OCI-LY7 (cell line): ENCODE measurements at regions not wholly inside any gene's neighbourhood (a gene's known extent, or its start where the extent isn't known, plus 50 kb on each side); places are given as distances from the start of the nearest gene placed in this dataset.

ENCODE experiments used
- BruUV-seq: library from RNA; stranded (reverse); fragments of 400-500 nt; replicated peaks from 2 replicates; lab custom pipeline; 2021; lab: Mats Ljungman, UMichigan
- CTCF ChIA-PET: fragments of 300-600 bp; sonication (Branson Sonifier 250); formaldehyde crosslinking; loops from one replicate; lab custom pipeline; 2022; ENCODE audit warnings: antibody characterized with exemption; ENCODE audit not compliant: unreplicated experiment; lab: Charles Lee
- POLR2A ChIA-PET: fragments of 300-600 bp; sonication (Branson Sonifier 250); formaldehyde crosslinking; loops from one replicate; lab custom pipeline; 2022; ENCODE audit warnings: antibody characterized with exemption; lab: Charles Lee
- DNase-seq: peaks from one replicate; pipeline ENCODE4 v3.0.0-alpha.2; 2015; ENCODE audit warnings: low spot score
- H2AFZ ChIP-seq: fragments of 200-600 bp; sonication (generic), shearing (Covaris generic); 2 replicates; pipeline ENCODE4 v1.6.1; 2014; ENCODE audit warnings: mild to moderate bottlenecking, antibody characterized with exemption, low read length, moderate library complexity
- H3K27ac ChIP-seq: fragments of 200-600 bp; sonication (generic); 2 replicates; pipeline ENCODE4 v1.5.1; 2014; ENCODE audit warnings: mixed run types, low read depth, mild to moderate bottlenecking, moderate library complexity, low read length, inconsistent platforms; ENCODE audit not compliant: poor library complexity, severe bottlenecking
- H3K36me3 ChIP-seq: fragments of 200-600 bp; sonication (generic); 2 replicates; pipeline ENCODE4 v1.6.1; 2014; ENCODE audit warnings: mild to moderate bottlenecking, antibody characterized with exemption, low read length, moderate library complexity, mixed read lengths; ENCODE audit not compliant: insufficient read depth
- H3K4me1 ChIP-seq: fragments of 200-600 bp; sonication (generic); 2 replicates; pipeline ENCODE4 v1.5.1; 2014; ENCODE audit warnings: mild to moderate bottlenecking, low read length; ENCODE audit not compliant: insufficient read depth, poor library complexity, severe bottlenecking
- H3K4me2 ChIP-seq: fragments of 200-600 bp; sonication (generic); 2 replicates; pipeline ENCODE4 v1.6.1; 2014; ENCODE audit warnings: mild to moderate bottlenecking, low read length
- H3K4me3 ChIP-seq: fragments of 200-600 bp; sonication (generic); 2 replicates; pipeline ENCODE4 v1.5.1; 2014; ENCODE audit warnings: mild to moderate bottlenecking, low read depth, low read length; ENCODE audit not compliant: poor library complexity, severe bottlenecking
- H3K79me2 ChIP-seq: fragments of 200-600 bp; sonication (generic); 2 replicates; pipeline ENCODE4 v1.6.1; 2016; ENCODE audit warnings: low read depth, mild to moderate bottlenecking, low read length, moderate library complexity, mixed read lengths; ENCODE audit not compliant: insufficient read depth
- H3K9me2 ChIP-seq: fragments of 200-600 bp; sonication (generic); 2 replicates; pipeline ENCODE4 v1.6.1; 2016; ENCODE audit warnings: mild to moderate bottlenecking, low read length, mixed read lengths; ENCODE audit not compliant: insufficient read depth
- H3K9me3 ChIP-seq: fragments of 200-600 bp; sonication (generic); 2 replicates; pipeline ENCODE4 v1.6.1; 2014; ENCODE audit warnings: mild to moderate bottlenecking, mixed run types, low read length, mixed read lengths
- H4K20me1 ChIP-seq: fragments of 200-600 bp; sonication (generic); 2 replicates; pipeline ENCODE4 v1.6.1; 2014; ENCODE audit warnings: mild to moderate bottlenecking, antibody characterized with exemption, low read length, moderate library complexity, mixed read lengths; ENCODE audit not compliant: insufficient read depth
- CTCF ChIP-seq: fragments of 200-600 bp; sonication (generic); conservative IDR thresholded peaks from 2 replicates; pipeline ENCODE4 v1.5.1; 2014; ENCODE audit warnings: mild to moderate bottlenecking, antibody characterized with exemption, low read length, moderate library complexity, mixed read lengths
- EZH2phosphoT487 ChIP-seq: fragments of 200-600 bp; sonication (generic); IDR thresholded peaks from 2 replicates; pipeline ENCODE4 v1.6.1; 2018; ENCODE audit warnings: low read depth, borderline replicate concordance, mild to moderate bottlenecking, mixed run types, antibody characterized with exemption, low read length, moderate library complexity, mixed read lengths
- intact Hi-C: fragments of 100-400 bp; cut with micrococcal nuclease; formaldehyde crosslinking; loops from one replicate; pipeline ENCODE4 v1.10.0; 2022; ENCODE audit not compliant: unreplicated experiment

DNA sequence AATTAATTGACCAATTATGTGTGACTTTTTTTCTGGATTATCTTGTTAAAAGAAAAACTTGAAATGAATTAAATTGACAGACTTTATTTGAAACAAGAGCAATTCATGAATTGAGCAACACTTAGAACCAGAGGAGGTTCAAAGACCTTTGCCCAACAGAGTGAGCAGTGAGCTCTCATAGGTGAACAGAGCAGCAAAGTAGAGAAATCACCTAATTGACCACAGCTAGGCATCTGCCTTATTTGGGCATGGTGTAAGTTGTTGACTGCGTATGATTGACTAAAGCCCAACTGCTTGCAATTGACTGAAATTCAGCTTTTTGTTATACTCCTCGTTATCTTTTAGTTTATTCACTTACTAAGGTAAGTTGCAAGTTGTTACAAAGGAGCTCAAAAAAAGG lies 1216.0 kb upstream of the ALCAM start:
- CTCF ChIA-PET = no interaction called here
- POLR2A ChIA-PET = interaction anchor here (0.6 kb wide), 1 partner anchor 13 kb away, joined by 4 read pairs; no protein-coding TSS in a partner anchor
- intact Hi-C loops = no loop called here
- TF ChIP-seq CTCF (no peak), EZH2phosphoT487 (no peak)
- H3K4me2 ChIP-seq = no peak overlapping the region
- no peaks in the 10 kb centered on the region for H4K20me1 ChIP-seq
- no peak for DNase-seq
- no peak overlapping the region for H2AFZ ChIP-seq
- no peaks in the 10 kb centered on the region for H3K4me1 ChIP-seq
- BruUV-seq = no TSS peak
- no peak overlapping the region for H3K27ac ChIP-seq
- no peaks in the 10 kb centered on the region for H3K9me3 ChIP-seq
- no peaks in the 10 kb centered on the region for H3K36me3 ChIP-seq
- no peaks in the 10 kb centered on the region for H3K9me2 ChIP-seq
- no peaks in the 10 kb centered on the region for H3K79me2 ChIP-seq
- H3K4me3 ChIP-seq = no peak overlapping the region

- Histone ChIP-seq H3K9me2 (no peaks in the 10 kb centered on the region), H3K27ac (no peak overlapping the region), H3K36me3 (no peaks in the 10 kb centered on the region), H3K4me1 (no peaks in the 10 kb centered on the region), H4K20me1 (no peaks in the 10 kb centered on the region), H3K79me2 (no peaks in the 10 kb centered on the region), H3K4me2 (no peak overlapping the region), H3K4me3 (no peak overlapping the region), H3K9me3 (no peaks in the 10 kb centered on the region), H2AFZ (no peak overlapping the region)
- TF ChIP-seq EZH2phosphoT487 (no peak), CTCF (no peak)
- BruUV-seq = no TSS peak
- ChIA-PET POLR2A (interaction anchor here (0.5 kb wide), 1 partner anchor 1269 kb away, joined by 3 read pairs; no protein-coding TSS in a partner anchor), CTCF (no interaction called here)
- intact Hi-C loops = no loop called here
- no peak for DNase-seq
Measured at GRCh38 chr3:104154896-104155295, 1211.8 kb upstream of the ALCAM start.

GRCh38 chr3:104165866-104166265 lies 1200.8 kb upstream of the ALCAM start:
- ChIA-PET CTCF (no interaction called here), POLR2A (interaction anchor here (0.6 to 0.7 kb wide), 2 partner anchors 1082 to 1855 kb away, joined by 3 read pairs; no protein-coding TSS in a partner anchor)
- H3K79me2 ChIP-seq = no peaks in the 10 kb centered on the region
- no peaks in the 10 kb centered on the region for H3K36me3 ChIP-seq
- H4K20me1 ChIP-seq = no peaks in the 10 kb centered on the region
- no peaks in the 10 kb centered on the region for H3K4me1 ChIP-seq
- no peak overlapping the region for H3K27ac ChIP-seq
- no peak overlapping the region for H3K4me2 ChIP-seq
- H2AFZ ChIP-seq = no peak overlapping the region
- TF ChIP-seq CTCF (no peak), EZH2phosphoT487 (no peak)
- H3K9me3 ChIP-seq = no peaks in the 10 kb centered on the region
- no peak overlapping the region for H3K4me3 ChIP-seq
- BruUV-seq = no TSS peak
- no peak for DNase-seq
- no peaks in the 10 kb centered on the region; the same call in 1 of the 2 replicates for H3K9me2 ChIP-seq
- intact Hi-C loops = no loop called here
